Activated B cell treated with CpG ODN at 0.5 μM for 24 hours (primary cell): ENCODE measurements at regions not wholly inside any gene's neighbourhood (a gene's known extent, or its start where the extent isn't known, plus 50 kb on each side); places are given as distances from the start of the nearest gene placed in this dataset.
A peak's percentile ranks its signal among the peaks of the same experiment; 100 is the strongest.

ENCODE experiments used
- ATAC-seq: fragments of 200-7000 bp; cut with Tn5 transposase; one replicate; pipeline ENCODE4 v1.10.0; 2021; ENCODE audit warnings: low read depth, mild to moderate bottlenecking, moderate library complexity
- CTCF ChIA-PET: fragments of 350-600 bp; sonication (Branson Sonifier 250); formaldehyde crosslinking; loops from one replicate; lab custom pipeline; 2021; ENCODE audit warnings: antibody characterized with exemption; lab: Charles Lee
- POLR2A ChIA-PET: fragments of 350-600 bp; sonication (Branson Sonifier 250); formaldehyde crosslinking; loops from one replicate; lab custom pipeline; 2021; ENCODE audit warnings: antibody characterized with exemption; lab: Charles Lee
- DNase-seq: peaks from one replicate; pipeline ENCODE4 v3.0.0; 2022
- H3K27ac Mint-ChIP-seq: one replicate; pipeline ENCODE4 v1.8.0; 2020; ENCODE audit warnings: mixed read lengths
- H3K27me3 Mint-ChIP-seq: one replicate; pipeline ENCODE4 v1.8.0; 2021; ENCODE audit warnings: mixed read lengths
- H3K36me3 Mint-ChIP-seq: one replicate; pipeline ENCODE4 v1.8.0; 2021; ENCODE audit warnings: low read depth, mixed read lengths
- H3K4me1 Mint-ChIP-seq: one replicate; pipeline ENCODE4 v1.8.0; 2021; ENCODE audit warnings: mixed read lengths
- H3K4me3 Mint-ChIP-seq: one replicate; pipeline ENCODE4 v1.8.0; 2020; ENCODE audit warnings: mild to moderate bottlenecking, mixed read lengths
- H3K9me3 Mint-ChIP-seq: one replicate; pipeline ENCODE4 v1.8.0; 2020; ENCODE audit warnings: mixed read lengths
- intact Hi-C: fragments of 100-400 bp; cut with micrococcal nuclease; formaldehyde crosslinking; loops from one replicate; pipeline ENCODE4 v1.15.1; 2024
- TF ChIP-seq, protein P1 (sequence below): fragments of 200-600 bp; IDR thresholded peaks from one replicate; pipeline ENCODE4 v1.8.0; 2022; ENCODE audit warnings: antibody characterized with exemption, mild to moderate bottlenecking

DNA sequence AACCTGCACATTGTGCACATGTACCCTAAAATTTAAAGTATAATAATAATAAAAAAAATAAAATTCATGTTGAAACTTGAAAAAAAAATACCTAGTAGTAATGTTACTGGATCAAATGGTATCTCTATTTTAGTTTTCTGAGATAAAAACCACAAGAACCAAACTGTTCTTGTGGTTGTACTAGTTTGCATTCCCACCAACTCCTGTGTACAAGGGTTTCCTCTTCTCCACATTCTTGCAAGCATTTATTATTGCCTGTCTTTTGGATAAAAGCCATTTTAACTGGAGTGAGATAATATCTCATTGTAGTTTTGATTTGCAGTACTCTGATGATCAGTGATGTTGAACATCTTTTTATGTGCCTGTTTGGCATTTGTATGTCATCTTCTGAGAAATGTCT, 177.7 kb downstream of the KIF20B start:
- CTCF ChIA-PET = no interaction called here
- intact Hi-C loops = no loop called here
- no peak for DNase-seq
- Mint-ChIP-seq H3K27ac (no peak overlapping the region), H3K27me3 (no peaks in the 10 kb centered on the region), H3K4me1 (peaks cover 24% of the 10 kb centered on the region), H3K36me3 (peaks cover 6% of the 10 kb centered on the region), H3K4me3 (no peak overlapping the region), H3K9me3 (peaks cover 27% of the 10 kb centered on the region)
- POLR2A ChIA-PET = no interaction called here
- no peak for ATAC-seq
- TF ChIP-seq, protein P1, sequence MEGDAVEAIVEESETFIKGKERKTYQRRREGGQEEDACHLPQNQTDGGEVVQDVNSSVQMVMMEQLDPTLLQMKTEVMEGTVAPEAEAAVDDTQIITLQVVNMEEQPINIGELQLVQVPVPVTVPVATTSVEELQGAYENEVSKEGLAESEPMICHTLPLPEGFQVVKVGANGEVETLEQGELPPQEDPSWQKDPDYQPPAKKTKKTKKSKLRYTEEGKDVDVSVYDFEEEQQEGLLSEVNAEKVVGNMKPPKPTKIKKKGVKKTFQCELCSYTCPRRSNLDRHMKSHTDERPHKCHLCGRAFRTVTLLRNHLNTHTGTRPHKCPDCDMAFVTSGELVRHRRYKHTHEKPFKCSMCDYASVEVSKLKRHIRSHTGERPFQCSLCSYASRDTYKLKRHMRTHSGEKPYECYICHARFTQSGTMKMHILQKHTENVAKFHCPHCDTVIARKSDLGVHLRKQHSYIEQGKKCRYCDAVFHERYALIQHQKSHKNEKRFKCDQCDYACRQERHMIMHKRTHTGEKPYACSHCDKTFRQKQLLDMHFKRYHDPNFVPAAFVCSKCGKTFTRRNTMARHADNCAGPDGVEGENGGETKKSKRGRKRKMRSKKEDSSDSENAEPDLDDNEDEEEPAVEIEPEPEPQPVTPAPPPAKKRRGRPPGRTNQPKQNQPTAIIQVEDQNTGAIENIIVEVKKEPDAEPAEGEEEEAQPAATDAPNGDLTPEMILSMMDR = no peak

DNA sequence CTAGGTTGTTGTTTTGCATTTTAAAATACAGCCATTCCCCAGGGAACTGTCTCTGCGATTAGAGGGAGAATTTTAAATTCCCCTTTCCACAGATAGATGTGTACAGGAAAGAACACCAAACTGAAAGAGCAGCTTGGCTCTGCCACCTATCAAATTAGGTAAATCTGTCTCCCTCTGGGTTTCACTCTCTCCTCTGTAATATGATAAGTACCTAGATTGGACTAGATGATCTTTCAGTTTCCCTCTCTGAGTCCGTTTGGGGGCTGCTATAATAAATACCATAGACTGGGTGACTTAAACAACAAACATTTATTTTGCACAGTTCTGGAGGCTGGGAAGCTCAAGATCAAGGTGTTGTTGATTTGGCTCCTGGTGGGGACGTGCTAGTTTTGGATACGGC, 186.0 kb downstream of the KIF20B start:
- Mint-ChIP-seq H3K27me3 (peaks cover 3% of the 10 kb centered on the region), H3K4me1 (peaks cover 54% of the 10 kb centered on the region), H3K36me3 (peaks cover 3% of the 10 kb centered on the region), H3K9me3 (peaks cover 3% of the 10 kb centered on the region), H3K4me3 (peak overlapping the region; percentile 81), H3K27ac (peak overlapping the region; percentile 98)
- no peak for DNase-seq
- TF ChIP-seq, protein P1 = no peak
- ChIA-PET CTCF (interaction anchor here (1.0 kb wide), 1 partner anchor 25 kb away, joined by 3 read pairs; no protein-coding TSS in a partner anchor), POLR2A (interaction anchor here (1.9 kb wide), 1 partner anchor 27 kb away, joined by 5 read pairs; no protein-coding TSS in a partner anchor)
- intact Hi-C loops = loop anchor here (1.0 to 10.0 kb wide), 5 partner anchors 14 to 1910 kb away; partner anchors contain the start of genes KIF20B, PANK1 and TNKS2
- ATAC-seq = peak; percentile 49

DNA sequence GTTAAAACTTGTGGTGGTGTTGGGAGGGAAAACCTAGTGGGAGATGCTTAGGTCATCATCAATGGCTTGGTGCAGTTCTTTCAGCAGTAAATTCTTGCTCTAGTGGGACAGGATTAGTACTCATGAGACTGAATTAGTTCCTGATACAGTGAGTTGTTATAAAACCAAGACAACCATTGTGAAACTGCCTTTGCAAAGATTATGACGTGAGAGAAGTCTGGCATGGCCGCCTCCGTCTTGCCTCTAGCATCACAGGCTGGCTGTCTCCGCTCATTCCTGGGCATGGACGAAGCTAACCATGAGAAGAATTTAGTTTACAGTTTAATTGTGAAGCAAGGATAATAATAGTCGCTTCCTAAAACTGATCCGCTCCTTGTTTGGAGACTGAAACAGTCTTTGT, 186.4 kb downstream of the KIF20B start:
- Mint-ChIP-seq H3K4me3 (peak overlapping the region; percentile 81), H3K27me3 (peaks cover 3% of the 10 kb centered on the region)
- intact Hi-C loops = loop anchor here (1.0 to 10.0 kb wide), 8 partner anchors 15 to 1909 kb away; partner anchors contain the start of genes KIF20B, PANK1 and TNKS2

DNA sequence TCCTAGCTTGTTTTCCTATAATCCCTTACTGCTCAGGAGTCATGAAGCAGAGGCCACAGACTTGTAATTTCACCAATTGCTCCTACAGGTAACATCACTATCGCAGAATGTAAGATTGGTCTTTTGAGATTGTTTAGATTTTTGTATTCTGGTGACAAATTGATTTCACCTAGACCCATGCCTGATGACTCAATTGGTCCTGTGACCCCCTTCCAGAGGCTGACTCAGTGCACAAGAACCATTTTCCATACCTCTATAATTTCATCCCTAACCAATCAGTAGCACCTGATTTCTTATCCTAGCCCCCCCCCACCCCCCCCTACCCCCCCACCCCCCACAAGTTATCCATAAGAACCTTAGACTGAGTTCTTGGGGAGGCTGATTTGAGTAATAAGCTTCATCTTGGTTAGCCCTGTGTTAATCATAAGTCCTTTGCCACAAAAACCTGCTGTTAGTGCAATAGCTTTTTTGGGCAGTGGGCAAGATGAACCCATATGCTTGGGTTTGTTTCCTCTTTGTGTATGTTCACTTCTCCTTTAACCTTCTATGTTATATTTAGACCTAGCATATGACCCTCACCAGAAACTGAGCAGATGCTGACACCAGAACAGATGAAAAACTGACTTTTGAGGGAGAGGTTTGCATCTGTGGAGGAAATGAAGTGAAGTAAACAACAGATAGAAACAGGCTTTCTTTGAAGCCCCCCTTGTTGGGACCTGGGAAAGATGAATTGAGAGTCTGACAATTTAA, 187.1 kb downstream of the KIF20B start:
- no peak for DNase-seq
- ChIA-PET POLR2A (interaction anchor here (0.6 to 1.9 kb wide), 8 partner anchors 15 to 187 kb away, joined by 3 to 6 read pairs (median 4); no protein-coding TSS in a partner anchor), CTCF (no interaction called here)
- no peaks in the 10 kb centered on the region for H3K36me3 Mint-ChIP-seq
- ATAC-seq = peak; percentile 58
- H3K27ac Mint-ChIP-seq = peak overlapping the region; percentile 98
- H3K9me3 Mint-ChIP-seq = no peaks in the 10 kb centered on the region
- TF ChIP-seq, protein P1 = no peak
- intact Hi-C loops = loop anchor here (1.0 to 10.0 kb wide), 7 partner anchors 26 to 1909 kb away; partner anchors contain the start of genes PANK1 and TNKS2
- peaks cover 3% of the 10 kb centered on the region for H3K27me3 Mint-ChIP-seq
- peak overlapping the region; percentile 81 for H3K4me3 Mint-ChIP-seq
- H3K4me1 Mint-ChIP-seq = peaks cover 54% of the 10 kb centered on the region

More for the DNA sequence above, 186.4 kb downstream of the KIF20B start:
- peak; percentile 32 for DNase-seq
- Mint-ChIP-seq H3K36me3 (no peaks in the 10 kb centered on the region), H3K4me1 (peaks cover 54% of the 10 kb centered on the region), H3K27ac (peak overlapping the region; percentile 98), H3K9me3 (no peaks in the 10 kb centered on the region)
- ChIA-PET POLR2A (interaction anchor here (1.0 to 1.9 kb wide), 2 partner anchors 15 to 27 kb away, joined by 3 to 5 read pairs; no protein-coding TSS in a partner anchor), CTCF (no interaction called here)
- peak; percentile 75 for ATAC-seq
- TF ChIP-seq, protein P1 = no peak

DNA sequence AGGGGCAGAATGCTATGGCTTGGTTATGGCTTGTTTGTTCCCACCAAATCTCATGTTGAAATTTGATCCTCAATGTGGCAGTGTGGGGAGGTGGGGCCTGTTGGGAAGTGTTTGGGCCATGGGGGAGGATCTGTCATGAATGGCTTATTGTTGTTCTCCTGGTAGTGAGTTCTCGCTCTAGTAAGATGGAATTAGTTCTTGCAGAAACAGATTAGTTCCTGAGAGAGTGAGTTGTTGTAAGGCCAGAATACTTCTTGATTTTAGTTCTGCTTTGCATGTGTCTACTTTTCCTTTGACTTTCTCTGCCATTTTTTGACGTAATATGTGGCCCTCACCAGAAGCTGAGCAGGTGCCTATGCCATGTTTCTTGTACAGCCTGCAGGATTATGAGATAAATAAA, 188.2 kb downstream of the KIF20B start:
- ATAC-seq = no peak
- H3K9me3 Mint-ChIP-seq = no peaks in the 10 kb centered on the region
- TF ChIP-seq, protein P1 = no peak
- H3K27ac Mint-ChIP-seq = peak overlapping the region; percentile 98
- CTCF ChIA-PET = no interaction called here
- H3K4me1 Mint-ChIP-seq = peaks cover 56% of the 10 kb centered on the region
- peaks cover 3% of the 10 kb centered on the region for H3K27me3 Mint-ChIP-seq
- POLR2A ChIA-PET = interaction anchor here (1.0 to 1.4 kb wide), 2 partner anchors 23 to 52 kb away, joined by 3 to 6 read pairs; no protein-coding TSS in a partner anchor
- no peaks in the 10 kb centered on the region for H3K36me3 Mint-ChIP-seq
- H3K4me3 Mint-ChIP-seq = peak overlapping the region; percentile 44
- no peak for DNase-seq
- intact Hi-C loops = loop anchor here (1.0 to 10.0 kb wide), 4 partner anchors 63 to 1908 kb away; partner anchors contain the start of genes PANK1 and TNKS2
